DMS79 treated with DMSO at 0.1 percent for 48 hours (cell line): ENCODE measurements at regions not wholly inside any gene's neighbourhood (a gene's known extent, or its start where the extent isn't known, plus 50 kb on each side); places are given as distances from the start of the nearest gene placed in this dataset.

Experiments used
- DNase-seq: peaks from one replicate; lab custom pipeline; 2025; lab: John Stamatoyannopoulos, UW

DNA sequence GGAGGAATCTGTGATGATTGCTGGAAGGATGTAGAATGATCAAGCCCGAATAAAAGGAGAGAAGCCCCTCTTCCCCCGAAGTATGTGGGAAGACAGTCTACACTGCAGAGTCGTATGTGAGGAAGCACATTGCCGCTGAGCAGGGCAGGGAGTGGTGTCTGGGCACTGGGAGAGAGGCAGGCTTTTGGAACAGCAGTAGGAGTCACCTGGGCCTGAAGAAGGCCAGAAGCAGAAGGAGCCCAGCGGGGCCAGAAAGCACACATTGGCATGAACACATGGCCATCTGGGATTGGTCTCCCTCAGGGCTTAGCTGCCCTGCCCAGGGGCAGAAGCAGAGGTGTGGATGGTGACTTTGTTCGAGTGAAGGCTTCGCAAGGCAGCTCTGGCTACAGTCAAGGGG lies 162.8 kb downstream of the ERCC6L2 start:
- no peak for DNase-seq

DNA sequence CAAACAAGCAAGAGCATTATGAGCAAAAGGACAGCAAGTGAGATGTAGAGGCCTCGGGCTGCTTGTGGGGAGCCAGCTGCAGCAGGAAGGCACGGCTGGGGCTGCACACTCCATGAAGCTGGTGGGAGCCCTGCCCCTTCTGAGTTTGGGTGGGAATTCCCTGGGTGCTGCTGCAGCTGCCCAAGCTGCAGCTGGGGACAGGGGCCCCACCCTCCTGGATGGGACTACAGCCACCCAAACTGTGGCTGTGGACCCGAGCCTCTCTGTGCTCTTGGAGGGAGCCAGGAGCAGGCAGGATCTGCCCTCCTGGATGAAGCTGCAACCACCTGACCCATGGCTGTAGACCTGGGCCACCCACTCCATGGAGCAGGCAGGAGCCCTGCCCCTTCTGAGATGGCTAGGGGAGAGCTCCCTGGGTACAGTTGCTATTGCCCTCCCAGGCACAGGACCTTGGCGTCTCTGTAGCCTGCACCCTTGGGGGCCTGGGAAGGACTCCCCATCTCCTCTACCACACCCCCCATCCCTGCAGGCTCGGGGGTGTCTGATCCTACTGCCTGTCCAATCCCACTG lies 159.1 kb downstream of the ERCC6L2 start:
- DNase-seq: no peak

DNA sequence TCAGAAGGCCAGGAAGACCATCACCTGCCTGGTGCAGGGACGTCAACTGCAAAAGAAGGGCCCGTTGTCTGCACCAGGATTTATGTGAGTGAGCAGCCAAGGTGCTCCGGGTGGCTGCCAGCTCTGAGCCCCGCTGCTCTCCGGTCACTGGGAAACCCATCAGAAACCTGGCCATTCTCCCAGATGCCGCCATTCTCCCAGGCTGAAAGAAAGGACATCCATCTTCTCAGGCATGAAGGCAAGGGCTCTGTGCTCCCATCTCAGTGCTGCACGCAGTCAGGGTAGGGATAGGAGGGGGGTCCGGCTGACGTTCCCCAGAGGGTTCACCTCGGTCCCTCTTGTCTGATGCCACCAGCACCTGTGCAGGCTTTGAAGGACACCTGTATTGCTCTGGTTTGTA lies 158.4 kb downstream of the ERCC6L2 start:
- DNase-seq: no peak

DNA sequence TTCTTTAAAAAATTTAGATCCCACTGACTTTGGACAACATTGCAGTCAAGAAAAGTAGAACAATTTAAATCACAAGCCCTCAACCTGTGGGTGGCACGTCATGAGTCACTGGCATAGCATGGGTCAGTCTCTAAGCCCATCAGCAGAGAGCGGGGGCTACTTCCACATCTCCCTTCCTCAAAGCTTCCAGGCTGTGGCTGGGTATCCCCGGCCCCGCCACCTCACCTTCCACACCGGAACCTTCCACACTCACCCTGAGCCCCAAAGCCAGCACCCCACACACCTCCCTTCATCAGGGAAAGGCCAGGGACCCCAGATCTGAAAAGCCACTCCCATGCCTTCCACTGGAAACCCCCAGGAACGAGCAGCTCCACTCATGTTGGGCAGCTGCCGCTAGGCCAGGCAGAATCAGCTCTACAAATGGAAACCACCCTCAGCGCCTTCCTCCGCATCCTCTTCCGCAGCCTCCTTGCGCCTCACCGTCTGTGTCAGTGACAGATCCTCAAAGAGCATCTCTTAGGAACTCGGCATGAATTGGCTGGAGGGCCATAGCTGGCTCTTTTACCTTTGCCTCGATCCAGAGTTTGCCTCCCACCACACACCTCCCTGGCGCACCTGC lies 156.5 kb downstream of the ERCC6L2 start:
- no peak for DNase-seq

DNA sequence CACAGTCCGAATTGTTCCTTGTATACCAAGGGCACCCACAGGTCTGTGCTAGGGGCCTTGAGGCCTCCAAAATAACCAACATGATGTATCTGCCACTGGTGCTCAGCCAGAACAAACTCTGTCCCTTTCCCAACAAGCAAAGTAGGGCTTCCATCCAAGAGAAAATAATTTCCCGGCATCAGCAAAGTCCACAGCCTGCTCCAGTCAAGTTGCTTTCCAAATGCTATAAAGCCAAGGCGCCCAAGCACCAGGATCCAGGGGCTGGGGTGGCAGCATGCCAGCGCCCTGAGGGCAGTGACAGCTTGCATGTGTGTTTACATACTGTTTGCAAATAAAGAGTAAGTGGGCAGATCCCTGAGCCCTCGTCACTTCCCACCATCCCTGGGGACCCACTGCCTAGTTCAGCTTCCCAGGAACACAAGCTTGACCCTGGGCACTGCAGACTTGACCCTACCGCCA lies 155.9 kb downstream of the ERCC6L2 start:
- DNase-seq: peak; percentile 64

GRCh38 chr9:96029722-96030530 lies 154.4 kb downstream of the ERCC6L2 start:
- no peak for DNase-seq

- no peak for DNase-seq
These were observed 152.0 kb downstream of the ERCC6L2 start for GRCh38 chr9:96027251-96028131.

GRCh38 chr9:96026655-96027213 lies 151.2 kb downstream of the ERCC6L2 start:
- DNase-seq: no peak

GRCh38 chr9:96025995-96026602 lies 150.6 kb downstream of the ERCC6L2 start:
- DNase-seq: no peak

GRCh38 chr9:96023486-96023885 lies 148.0 kb downstream of the ERCC6L2 start:
- no peak for DNase-seq

GRCh38 chr9:96022445-96023051 lies 147.1 kb downstream of the ERCC6L2 start:
- DNase-seq: peak; percentile 47

DNA sequence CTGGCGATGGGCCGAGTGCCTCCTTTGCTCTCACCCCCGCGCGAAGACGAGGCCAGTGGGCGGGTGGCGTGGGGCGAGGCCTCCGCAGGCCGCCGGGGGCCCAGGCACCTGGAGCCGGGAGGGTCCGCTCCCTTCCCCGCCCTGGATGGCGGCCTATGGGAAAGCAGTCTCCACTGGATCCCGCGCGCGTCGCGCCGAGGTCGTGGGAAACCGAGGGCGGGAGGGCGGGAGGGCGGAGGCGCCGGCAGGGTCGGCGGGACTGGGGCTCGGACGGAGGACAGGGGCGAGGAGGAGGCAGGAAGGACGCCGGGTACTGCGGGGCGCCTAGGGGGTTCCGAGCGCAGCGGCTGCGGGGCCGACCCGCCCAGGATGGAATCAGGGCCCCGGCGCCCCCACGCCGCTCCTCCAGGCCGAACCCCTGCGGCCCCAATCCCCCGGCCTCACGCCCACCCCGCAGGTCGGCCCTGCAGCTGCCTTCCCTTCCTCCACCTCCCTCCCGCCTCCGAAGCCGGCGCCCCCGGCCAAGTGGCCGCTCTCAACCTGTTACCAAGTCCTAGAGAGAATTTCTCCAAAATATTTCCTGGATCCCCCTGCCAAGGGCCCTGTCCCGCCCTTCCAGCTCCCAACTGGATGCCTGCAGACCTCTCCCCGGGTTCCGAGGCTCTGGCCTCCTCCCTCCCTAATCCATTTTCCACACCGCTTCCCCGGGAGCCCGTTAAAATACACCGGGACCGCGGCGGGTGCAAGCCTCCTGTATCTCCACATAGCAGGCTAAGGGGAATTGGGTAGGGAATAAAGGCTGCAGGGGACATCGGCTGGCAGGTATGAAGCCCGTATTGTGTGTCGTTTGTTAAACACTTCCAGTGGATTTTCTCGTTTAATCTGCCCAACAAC lies 146.3 kb downstream of the ERCC6L2 start:
- DNase-seq: peak; percentile 28

GRCh38 chr9:96020792-96021550 lies 145.5 kb downstream of the ERCC6L2 start:
- DNase-seq: peak; percentile 13

DNA sequence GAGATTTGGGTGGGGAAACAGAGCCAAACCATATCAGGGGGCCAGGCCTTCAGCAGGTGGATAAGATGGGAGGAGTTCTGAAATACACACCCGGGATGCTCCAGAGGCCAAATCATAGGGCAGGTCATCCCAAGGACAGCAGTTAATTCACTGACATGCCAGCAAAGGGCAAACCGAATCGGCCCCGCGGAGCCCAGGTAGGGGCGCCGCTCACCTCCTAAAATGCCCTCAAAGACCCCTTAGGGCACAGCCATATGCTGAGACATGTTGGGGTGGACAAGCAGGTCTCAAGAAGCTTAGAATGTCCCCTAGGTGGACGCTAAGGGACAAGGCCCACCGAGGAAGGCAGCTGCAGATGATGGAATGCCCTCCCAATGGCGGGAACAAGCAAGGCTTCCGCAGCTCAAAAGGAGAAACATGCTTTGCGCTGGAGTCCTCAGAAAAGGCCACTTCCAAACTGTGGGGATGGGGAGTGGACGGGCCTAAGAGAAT lies 144.9 kb downstream of the ERCC6L2 start:
- no peak for DNase-seq
